ENCODE measurements at regions not wholly inside any gene's neighbourhood (a gene's known extent, or its start where the extent isn't known, plus 50 kb on each side); places are given as distances from the start of the nearest gene placed in this dataset.
A peak's percentile ranks its signal among the peaks of the same experiment; 100 is the strongest.

GRCh38 chr1:81455481-81455880 is 345.3 kb upstream of the ADGRL2 start:
- no TSS peak for BruUV-seq (replicated peaks)
- H3K9ac ChIP-seq (ENCODE audit: insufficient read depth, low read depth, low read length) = no peak overlapping the region
- no peak overlapping the region for H3K27ac ChIP-seq (ENCODE audit: extremely low read length, insufficient read depth, low read length)
- no peaks in the 10 kb centered on the region for H4K20me1 ChIP-seq (ENCODE audit: insufficient read depth, low read length)
- peaks cover 35% of the 10 kb centered on the region for H3K9me3 ChIP-seq (ENCODE audit: low read length)
- FAIRE-seq = no peak
- in situ Hi-C loops (cut with HindIII; ENCODE audit: extremely low pct_ligation_motif_present, low pct_unique_long_range_greater_than_20kb) = no loop called here
- TF ChIP-seq ELK4 (CRISPR knock-in tag; IDR thresholded peaks at IDR 0.05; ENCODE audit: borderline replicate concordance) (no peak), ATF7 (IDR thresholded peaks at IDR 0.05) (0 out of 2 replicates have a peak, but pooled peaks have one; percentile 9), ATF7 (CRISPR knock-in tag; IDR thresholded peaks at IDR 0.05) (no peak)
- H3K4me2 ChIP-seq (ENCODE audit: low read depth, low read length) = no peak overlapping the region
- no peaks in the 10 kb centered on the region for H3K27me3 ChIP-seq (ENCODE audit: control insufficient read depth in 1 of 2, insufficient read depth in 2 of 2, low read length in 2 of 2)
- no peaks in the 10 kb centered on the region for H3K79me2 ChIP-seq (ENCODE audit: insufficient read depth, low read length)
- H3K36me3 ChIP-seq (replicated peaks in 1 of 2; ENCODE audit: control insufficient read depth in 1 of 2, insufficient read depth in 2 of 2, low read length in 2 of 2) = no peaks in the 10 kb centered on the region
- ATAC-seq = no peak
- 29% methylated on average over 4 of the region's 4 CpGs for WGBS (ENCODE audit: low lambda C conversion rate)
- no peaks in the 10 kb centered on the region for H3K4me1 ChIP-seq (ENCODE audit: insufficient read depth, low read length)
- H3K4me3 ChIP-seq (replicated peaks in 1 of 3; ENCODE audit: insufficient read depth in 1 of 3, low read depth in 2 of 3, low read length in 3 of 3) = no peak overlapping the region
- ChIA-PET POLR2A (no interaction called here), CTCF (ENCODE audit: low intra/inter-chr PET ratio, low total read pairs) (no interaction called here)
- intact Hi-C loops (cut with micrococcal nuclease; ENCODE audit: unreplicated experiment) = no loop called here
- H2AFZ ChIP-seq (ENCODE audit: low read length) = no peak overlapping the region
- no peak for DNase-seq (ENCODE audit: low spot score)

- no peak for TF ChIP-seq KDM5A (IDR thresholded peaks at IDR 0.05; ENCODE audit: borderline replicate concordance, low read length)
- no peak for TF ChIP-seq ZNF282 (IDR thresholded peaks at IDR 0.05; ENCODE audit: partially characterized antibody)
- no peak for TF ChIP-seq ZNF75D (CRISPR knock-in tag; IDR thresholded peaks at IDR 0.05; ENCODE audit: borderline replicate concordance)
- no peak for TF ChIP-seq ATF5 (CRISPR knock-in tag; IDR thresholded peaks at IDR 0.05; ENCODE audit: low read depth)
- TF ChIP-seq CC2D1A (CRISPR knock-in tag; IDR thresholded peaks at IDR 0.05) = no peak
- BruUV-seq (replicated peaks) = no TSS peak
- Histone ChIP-seq H3K79me2 (ENCODE audit: insufficient read depth, low read length) (no peaks in the 10 kb centered on the region), H3K4me1 (ENCODE audit: insufficient read depth, low read length) (no peaks in the 10 kb centered on the region), H3K9me3 (ENCODE audit: low read length) (peaks cover 37% of the 10 kb centered on the region), H2AFZ (ENCODE audit: low read length) (no peak overlapping the region), H3K9ac (ENCODE audit: insufficient read depth, low read depth, low read length) (no peak overlapping the region), H3K27me3 (ENCODE audit: control insufficient read depth in 1 of 2, insufficient read depth in 2 of 2, low read length in 2 of 2) (no peaks in the 10 kb centered on the region), H3K36me3 (replicated peaks in 1 of 2; ENCODE audit: control insufficient read depth in 1 of 2, insufficient read depth in 2 of 2, low read length in 2 of 2) (no peaks in the 10 kb centered on the region), H3K27ac (ENCODE audit: extremely low read length, insufficient read depth, low read length) (no peak overlapping the region), H3K4me2 (ENCODE audit: low read depth, low read length) (no peak overlapping the region), H4K20me1 (ENCODE audit: insufficient read depth, low read length) (no peaks in the 10 kb centered on the region), H3K4me3 (replicated peaks in 1 of 3; ENCODE audit: insufficient read depth in 1 of 3, low read depth in 2 of 3, low read length in 3 of 3) (no peak overlapping the region)
- ATAC-seq (no peak), DNase-seq (ENCODE audit: low spot score) (no peak), FAIRE-seq (no peak)
- POLR2A ChIA-PET = no interaction called here
- WGBS (ENCODE audit: low lambda C conversion rate) = 14% methylated on average over 3 of the region's 3 CpGs
- CTCF ChIA-PET (ENCODE audit: low intra/inter-chr PET ratio, low total read pairs) = no interaction called here
- in situ Hi-C loops (cut with HindIII; ENCODE audit: extremely low pct_ligation_motif_present, low pct_unique_long_range_greater_than_20kb) (no loop called here), intact Hi-C loops (cut with micrococcal nuclease; ENCODE audit: unreplicated experiment) (no loop called here)
Observed at GRCh38 chr1:81453971-81454370, 346.8 kb upstream of the ADGRL2 start.

Measured in HepG2 (cell line).